ENCODE measurements at regions not wholly inside any gene's neighbourhood (a gene's known extent, or its start where the extent isn't known, plus 50 kb on each side); places are given as distances from the start of the nearest gene placed in this dataset.
A peak's percentile ranks its signal among the peaks of the same experiment; 100 is the strongest.

- no peak for FAIRE-seq
Observed at GRCh38 chr16:35516971-35517370, 2057.6 kb downstream of the TP53TG3F start.

- FAIRE-seq: no peak
Observed at GRCh38 chr16:35523991-35524390, 2064.6 kb downstream of the TP53TG3F start.

- no peak for FAIRE-seq
Observed at GRCh38 chr16:35525979-35526590, 2066.7 kb downstream of the TP53TG3F start.

- FAIRE-seq: no peak
Observed at GRCh38 chr16:35532576-35532975, 2073.2 kb downstream of the TP53TG3F start.

- peak; percentile 28 for FAIRE-seq
Observed at GRCh38 chr16:35533683-35534082, 2074.3 kb downstream of the TP53TG3F start.

GRCh38 chr16:35543486-35543885 lies 2084.1 kb downstream of the TP53TG3F start:
- FAIRE-seq: no peak

GRCh38 chr16:35552763-35553162 lies 2093.4 kb downstream of the TP53TG3F start:
- no peak for FAIRE-seq

- FAIRE-seq: no peak
Observed at GRCh38 chr16:35557731-35558130, 2098.3 kb downstream of the TP53TG3F start.

GRCh38 chr16:35559911-35560636 lies 2100.7 kb downstream of the TP53TG3F start:
- FAIRE-seq: no peak

GRCh38 chr16:35560637-35560984 lies 2101.2 kb downstream of the TP53TG3F start:
- no peak for FAIRE-seq

GRCh38 chr16:35561346-35561745 lies 2101.9 kb downstream of the TP53TG3F start:
- FAIRE-seq: no peak

- FAIRE-seq: no peak
Observed at GRCh38 chr16:35562471-35562870, 2103.1 kb downstream of the TP53TG3F start.

- no peak for FAIRE-seq
Observed at GRCh38 chr16:35562919-35563318, 2103.5 kb downstream of the TP53TG3F start.

- FAIRE-seq: no peak
Observed at GRCh38 chr16:35564148-35564547, 2104.7 kb downstream of the TP53TG3F start.

GRCh38 chr16:35564889-35565288 lies 2105.5 kb downstream of the TP53TG3F start:
- FAIRE-seq: no peak

- FAIRE-seq: no peak
Observed at GRCh38 chr16:35565626-35566025, 2106.2 kb downstream of the TP53TG3F start.

GRCh38 chr16:35569413-35569812 lies 2110.0 kb downstream of the TP53TG3F start:
- no peak for FAIRE-seq

GRCh38 chr16:35570946-35571345 lies 2111.5 kb downstream of the TP53TG3F start:
- FAIRE-seq: no peak

GRCh38 chr16:35572186-35572585 lies 2112.8 kb downstream of the TP53TG3F start:
- no peak for FAIRE-seq

GRCh38 chr16:35573407-35573806 lies 2114.0 kb downstream of the TP53TG3F start:
- FAIRE-seq: no peak

- no peak for FAIRE-seq
Observed at GRCh38 chr16:35574011-35574410, 2114.6 kb downstream of the TP53TG3F start.

- FAIRE-seq: no peak
Observed at GRCh38 chr16:35574454-35575431, 2115.3 kb downstream of the TP53TG3F start.

- no peak for FAIRE-seq
Observed at GRCh38 chr16:35575432-35575821, 2116.0 kb downstream of the TP53TG3F start.

- no peak for FAIRE-seq
Observed at GRCh38 chr16:35585411-35585810, 2126.0 kb downstream of the TP53TG3F start.

Data from G401.6 (cell line).